Thoracic aorta (tissue), 2 donors: ENCODE measurements at regions not wholly inside any gene's neighbourhood (a gene's known extent, or its start where the extent isn't known, plus 50 kb on each side); places are given as distances from the start of the nearest gene placed in this dataset.

Source experiments
- ATAC-seq: fragments of 150-250 bp; one replicate; pipeline ENCODE4 v1.8.0; 2017; ENCODE audit warnings: low read depth; ENCODE audit not compliant: insufficient number of reproducible peaks, low FRiP score
- DNase-seq: peaks from one replicate; pipeline ENCODE4 v3.0.0-alpha.2; 2020; ENCODE audit warnings: low spot score
- H3K27ac ChIP-seq, 2 donors: fragments of 200-600 bp; sonication (generic); 1 replicate in 1 of 2; 2 replicates in 1 of 2; pipeline ENCODE4 v1.5.1; 2016; ENCODE audit warnings: mild to moderate bottlenecking in 2 of 2, moderate library complexity in 2 of 2
- H3K27me3 ChIP-seq: fragments of 200-600 bp; sonication (generic); replicated peaks from 2 replicates; pipeline ENCODE4 v1.6.0; 2016; ENCODE audit warnings: mild to moderate bottlenecking; ENCODE audit not compliant: insufficient read depth
- H3K36me3 ChIP-seq: fragments of 200-600 bp; sonication (generic); one replicate; pipeline ENCODE4 v1.5.1; 2016
- H3K4me1 ChIP-seq, 2 donors: fragments of 200-600 bp; sonication (generic); 1 replicate in 1 of 2; 2 replicates in 1 of 2; pipeline versions ENCODE4 v1.5.1 to v1.6.0; 2016; ENCODE audit warnings: low read depth in 2 of 2, mild to moderate bottlenecking in 1 of 2; ENCODE audit not compliant: control insufficient read depth in 1 of 2
- H3K4me3 ChIP-seq: fragments of 200-600 bp; sonication (generic); 2 replicates; pipeline ENCODE4 v1.5.1; 2016; ENCODE audit warnings: mild to moderate bottlenecking
- H3K9me3 ChIP-seq: fragments of 200-600 bp; sonication (generic); 2 replicates; pipeline ENCODE4 v1.5.1; 2016
- CTCF ChIP-seq: fragments of 200-600 bp; sonication (generic); IDR thresholded peaks from one replicate; pipeline ENCODE4 v1.5.1; 2019; ENCODE audit warnings: antibody characterized with exemption

GRCh38 chr17:74063439-74063838 lies 140.0 kb upstream of the RPL38 start:
- H3K27ac ChIP-seq, result no peak overlapping the region
- no peak for ATAC-seq
- no peaks in the 10 kb centered on the region for H3K27me3 ChIP-seq
- H3K4me1 ChIP-seq, result no peaks in the 10 kb centered on the region
- no peak for TF ChIP-seq CTCF
- DNase-seq, result no peak
- no peaks in the 10 kb centered on the region for H3K36me3 ChIP-seq
- no peaks in the 10 kb centered on the region for H3K9me3 ChIP-seq
- no peak overlapping the region for H3K4me3 ChIP-seq

- TF ChIP-seq CTCF, result no peak
- no peak overlapping the region for H3K27ac ChIP-seq
- no peak for ATAC-seq
These were observed 133.1 kb upstream of the RPL38 start for GRCh38 chr17:74070374-74070773.

GRCh38 chr17:74070998-74071679 lies 132.3 kb upstream of the RPL38 start:
- Histone ChIP-seq H3K27me3 (no peaks in the 10 kb centered on the region), H3K9me3 (no peaks in the 10 kb centered on the region), H3K4me3 (no peak overlapping the region), H3K27ac (no peak overlapping the region), H3K36me3 (no peaks in the 10 kb centered on the region), H3K4me1 (no peaks in the 10 kb centered on the region)
- ATAC-seq (no peak), DNase-seq (no peak)
- TF ChIP-seq CTCF, result no peak

More at GRCh38 chr17:74070374-74070773, 133.1 kb upstream of the RPL38 start:
- Histone ChIP-seq H3K9me3 (no peaks in the 10 kb centered on the region), H3K4me3 (no peak overlapping the region), H3K27me3 (no peaks in the 10 kb centered on the region), H3K36me3 (no peaks in the 10 kb centered on the region), H3K4me1 (no peaks in the 10 kb centered on the region)
- DNase-seq, result no peak

GRCh38 chr17:74072340-74072739 lies 131.1 kb upstream of the RPL38 start:
- no peak for DNase-seq
- no peak for ATAC-seq
- Histone ChIP-seq H3K27ac (no peak overlapping the region), H3K9me3 (no peaks in the 10 kb centered on the region), H3K36me3 (no peaks in the 10 kb centered on the region), H3K27me3 (no peaks in the 10 kb centered on the region), H3K4me1 (no peaks in the 10 kb centered on the region), H3K4me3 (no peak overlapping the region)
- TF ChIP-seq CTCF, result no peak

- Histone ChIP-seq H3K27me3 (no peaks in the 10 kb centered on the region), H3K9me3 (no peaks in the 10 kb centered on the region), H3K4me1 (no peaks in the 10 kb centered on the region), H3K36me3 (no peaks in the 10 kb centered on the region), H3K27ac (no peak overlapping the region), H3K4me3 (no peak overlapping the region)
- TF ChIP-seq CTCF, result no peak
- ATAC-seq, result no peak
- no peak for DNase-seq
These were observed 127.0 kb upstream of the RPL38 start for GRCh38 chr17:74076446-74076845.
